SKM-1 (cell line): ENCODE measurements at regions not wholly inside any gene's neighbourhood (a gene's known extent, or its start where the extent isn't known, plus 50 kb on each side); places are given as distances from the start of the nearest gene placed in this dataset.
"Not testable (repeated sequence)": the region's sequence is repeated elsewhere in the genome, so short reads cannot be mapped to it uniquely, and the experiment has no call there.

ENCODE experiments used
- DNase-seq: peaks from one replicate; lab custom pipeline; 2025; ENCODE audit not compliant: unreplicated experiment; lab: John Stamatoyannopoulos, UW

GRCh38 chr3:87733671-87734367 is 325.0 kb downstream of the CGGBP1 start:
- no peak for DNase-seq

GRCh38 chr3:87732294-87732693 is 326.5 kb downstream of the CGGBP1 start:
- no peak for DNase-seq

GRCh38 chr3:87727783-87728182 is 331.0 kb downstream of the CGGBP1 start:
- no peak for DNase-seq

GRCh38 chr3:87719060-87719459 is 339.7 kb downstream of the CGGBP1 start:
- no peak for DNase-seq

GRCh38 chr3:87710511-87710910 is 348.3 kb downstream of the CGGBP1 start:
- no peak for DNase-seq

GRCh38 chr3:87710028-87710427 is 348.8 kb downstream of the CGGBP1 start:
- DNase-seq, result no peak

GRCh38 chr3:87706176-87706575 is 352.6 kb downstream of the CGGBP1 start:
- DNase-seq, result no peak

- no peak for DNase-seq
These were observed 356.2 kb downstream of the CGGBP1 start for GRCh38 chr3:87702600-87702999.

- no peak for DNase-seq
These were observed 362.4 kb downstream of the CGGBP1 start for GRCh38 chr3:87696124-87697013.

GRCh38 chr3:87694678-87695077 is 364.1 kb downstream of the CGGBP1 start:
- no peak for DNase-seq

GRCh38 chr3:87691109-87691508 is 367.7 kb downstream of the CGGBP1 start:
- DNase-seq, result no peak

GRCh38 chr3:87678984-87679660 is 379.7 kb downstream of the CGGBP1 start:
- DNase-seq, result not testable (repeated sequence)

- no peak for DNase-seq
These were observed 384.2 kb downstream of the CGGBP1 start for GRCh38 chr3:87674397-87675161.

GRCh38 chr3:87673132-87673531 is 385.7 kb downstream of the CGGBP1 start:
- no peak for DNase-seq

GRCh38 chr3:87654184-87654583 is 377.8 kb upstream of the POU1F1 start:
- no peak for DNase-seq

- not testable (repeated sequence) for DNase-seq
These were observed 376.8 kb upstream of the POU1F1 start for GRCh38 chr3:87653138-87653537.

- no peak for DNase-seq
These were observed 358.0 kb upstream of the POU1F1 start for GRCh38 chr3:87634426-87634825.

- DNase-seq, result no peak
These were observed 350.9 kb upstream of the POU1F1 start for GRCh38 chr3:87627316-87627715.

- no peak for DNase-seq
These were observed 350.2 kb upstream of the POU1F1 start for GRCh38 chr3:87626546-87626945.

GRCh38 chr3:87625876-87626275 is 349.5 kb upstream of the POU1F1 start:
- DNase-seq, result no peak

- DNase-seq, result no peak
These were observed 348.5 kb upstream of the POU1F1 start for GRCh38 chr3:87624860-87625259.
